CD1c-positive myeloid dendritic cell (primary cell): ENCODE measurements at regions not wholly inside any gene's neighbourhood (a gene's known extent, or its start where the extent isn't known, plus 50 kb on each side); places are given as distances from the start of the nearest gene placed in this dataset.

ENCODE experiments used
- DNase-seq: peaks from one replicate; pipeline ENCODE4 v3.0.0-alpha.2; 2016; ENCODE audit errors: extremely low spot score

DNA sequence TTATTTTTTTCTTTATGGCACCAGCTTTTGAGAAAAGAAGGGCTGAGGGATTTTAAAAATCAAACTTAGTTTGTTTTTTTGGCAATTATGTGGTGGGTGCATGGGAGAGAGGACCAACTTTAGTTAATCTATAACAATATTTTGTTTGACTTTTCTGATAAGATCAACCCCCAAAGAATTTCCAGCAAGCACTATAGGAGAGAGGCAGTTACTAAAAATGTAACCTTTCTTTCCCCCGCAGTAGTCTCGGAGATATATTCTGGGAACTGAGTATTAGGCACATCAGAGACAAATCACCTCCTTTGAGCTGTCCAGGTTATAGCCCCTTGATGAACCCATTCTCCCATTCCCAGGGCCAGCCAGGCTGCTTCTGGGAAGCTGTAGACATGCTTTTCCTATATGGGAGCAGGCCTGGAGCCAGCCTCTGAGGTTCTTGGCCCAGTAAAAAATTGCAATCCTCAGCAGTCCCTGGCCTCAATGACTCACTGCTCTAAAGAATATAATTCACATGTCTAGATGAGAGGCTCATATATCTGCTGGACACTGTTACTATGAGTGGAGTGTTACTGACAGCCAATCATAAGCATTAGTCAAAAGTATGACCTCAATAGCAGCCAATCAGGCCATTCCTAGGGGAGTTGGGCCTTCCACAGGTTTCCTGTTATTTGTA, 138.3 kb upstream of the AGBL1 start:
- DNase-seq: no peak

DNA sequence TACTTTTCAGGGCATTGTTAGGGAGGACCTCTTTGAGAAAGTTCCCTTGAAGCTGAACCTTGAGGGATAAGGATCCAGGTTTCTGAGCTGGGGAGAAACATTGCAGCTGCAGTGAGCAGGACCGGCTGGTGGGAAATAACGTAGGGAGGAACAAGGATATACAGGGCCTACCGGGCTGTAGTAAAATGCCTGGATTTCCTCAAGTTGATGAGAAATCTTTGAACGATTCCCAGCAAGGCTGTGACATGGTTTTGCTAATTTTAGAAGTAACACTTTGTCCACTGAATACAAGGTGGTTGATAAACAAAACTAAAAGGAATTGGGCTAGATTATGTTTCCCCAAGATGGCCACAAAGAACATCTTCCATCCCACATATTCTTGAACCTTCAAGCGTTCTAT, 137.0 kb upstream of the AGBL1 start:
- DNase-seq: no peak

DNA sequence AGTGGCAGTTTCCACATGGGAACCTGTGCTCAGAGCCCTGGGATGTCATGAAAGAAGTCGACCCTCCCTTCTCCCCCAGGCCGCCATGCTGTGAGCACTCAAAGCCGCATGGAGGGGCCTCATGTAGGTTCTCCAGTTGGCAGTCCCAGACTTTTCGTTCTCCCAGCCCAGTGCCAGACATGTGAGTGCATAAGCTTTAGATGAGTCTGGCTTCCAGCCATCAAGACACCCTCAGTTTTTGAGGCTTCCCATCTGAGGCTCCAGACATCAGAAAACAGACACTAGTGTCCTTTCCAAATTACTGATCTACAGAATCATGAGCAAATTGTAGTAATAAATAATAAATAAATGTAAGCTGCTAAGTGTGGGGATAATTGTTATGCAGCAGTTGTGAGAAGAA, 136.5 kb upstream of the AGBL1 start:
- DNase-seq: no peak

DNA sequence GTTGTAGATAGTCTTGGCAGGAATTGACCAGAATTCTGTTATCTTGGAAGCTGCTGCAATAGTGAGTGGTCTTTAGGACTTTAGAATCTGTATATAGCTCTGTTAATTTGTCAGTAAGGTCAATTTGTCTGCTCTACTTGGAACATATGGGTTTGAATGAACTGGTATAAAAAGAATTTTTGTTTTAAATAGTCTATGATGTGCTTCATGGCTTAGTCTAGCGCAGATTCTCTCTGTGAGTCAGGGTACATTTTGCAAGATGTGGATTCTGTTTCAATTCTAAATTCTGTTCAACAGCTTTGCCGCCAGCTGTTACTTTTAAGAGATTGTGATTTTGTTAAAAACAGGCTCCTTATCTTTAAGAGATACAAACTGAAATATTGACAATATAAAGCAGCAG, 135.9 kb upstream of the AGBL1 start:
- no peak for DNase-seq

DNA sequence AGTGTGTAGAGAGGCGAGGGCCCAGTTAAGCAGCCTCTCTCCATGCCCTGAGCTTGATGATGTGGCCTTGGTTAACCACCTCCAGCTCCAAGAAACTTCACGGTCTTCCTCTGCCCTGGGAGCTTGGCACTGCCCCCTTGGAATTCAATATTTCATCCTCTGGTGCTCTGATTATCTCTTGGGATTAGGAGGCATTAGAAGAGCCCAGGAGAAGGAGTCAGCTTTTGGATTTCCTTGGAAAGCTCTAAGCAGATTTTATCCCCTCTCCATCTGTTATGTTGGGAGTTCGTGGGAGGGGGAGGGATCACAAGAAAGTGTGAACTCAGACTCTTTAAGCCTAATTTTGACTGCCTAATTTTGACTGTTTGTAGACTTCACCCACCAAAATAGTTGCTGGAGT, 132.7 kb upstream of the AGBL1 start:
- no peak for DNase-seq

DNA sequence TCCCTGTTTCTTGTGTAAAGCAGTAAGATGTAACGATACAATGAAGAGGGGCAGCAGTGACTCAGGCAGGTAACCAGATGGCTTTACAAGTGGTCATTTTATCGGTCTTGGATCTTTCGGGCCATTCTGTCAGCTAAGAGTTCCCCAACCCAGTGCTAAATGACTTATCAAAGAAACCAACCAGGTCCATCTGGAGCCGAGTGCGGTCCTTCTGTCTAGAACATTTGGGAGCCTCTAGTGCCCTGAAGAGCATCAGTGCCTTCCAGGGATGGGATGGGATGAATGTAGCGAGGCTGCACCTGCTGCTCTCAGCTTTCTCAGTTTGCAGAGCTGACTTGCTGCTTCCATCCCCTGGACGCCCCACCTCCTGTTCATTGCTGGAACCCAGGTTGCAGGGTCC, 131.7 kb upstream of the AGBL1 start:
- DNase-seq: no peak

DNA sequence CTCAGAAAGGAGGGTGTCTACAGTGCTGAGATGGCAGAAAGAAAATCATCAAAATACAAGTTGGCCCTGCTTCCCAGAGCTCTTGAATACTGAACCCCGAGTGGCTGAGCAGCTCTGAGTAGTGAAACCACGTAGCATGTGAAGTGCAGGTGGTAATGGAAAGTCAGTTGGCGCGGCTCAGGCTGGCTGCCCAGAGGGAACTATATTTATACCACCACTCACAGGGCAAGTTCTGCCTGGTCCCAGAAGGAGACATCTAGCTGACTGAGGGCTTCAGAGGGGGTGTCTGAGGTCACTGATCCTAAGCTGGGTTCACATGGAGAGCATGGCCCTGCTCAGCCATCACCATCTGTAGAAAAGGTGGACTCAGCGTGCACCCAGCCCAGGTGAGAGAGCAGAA, 129.6 kb upstream of the AGBL1 start:
- DNase-seq: no peak

DNA sequence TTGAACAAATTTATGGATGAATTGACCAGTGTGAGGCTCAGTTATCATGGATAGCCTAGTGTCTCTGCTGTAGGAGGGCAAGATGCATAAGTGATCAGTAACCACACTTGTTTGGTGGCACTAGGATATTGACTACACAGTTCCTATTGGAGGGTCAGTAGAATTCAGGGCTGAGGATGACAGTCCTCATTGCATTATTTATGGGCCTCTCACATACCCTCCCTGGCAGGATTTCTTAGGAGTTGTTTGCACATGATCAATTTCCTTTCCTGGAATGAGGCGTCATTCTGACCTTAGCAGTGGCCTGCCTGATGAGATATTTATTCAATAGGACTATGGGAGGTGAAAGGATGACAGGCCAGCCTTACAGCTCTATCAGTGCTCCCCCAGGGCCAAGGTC, 125.1 kb upstream of the AGBL1 start:
- no peak for DNase-seq

DNA sequence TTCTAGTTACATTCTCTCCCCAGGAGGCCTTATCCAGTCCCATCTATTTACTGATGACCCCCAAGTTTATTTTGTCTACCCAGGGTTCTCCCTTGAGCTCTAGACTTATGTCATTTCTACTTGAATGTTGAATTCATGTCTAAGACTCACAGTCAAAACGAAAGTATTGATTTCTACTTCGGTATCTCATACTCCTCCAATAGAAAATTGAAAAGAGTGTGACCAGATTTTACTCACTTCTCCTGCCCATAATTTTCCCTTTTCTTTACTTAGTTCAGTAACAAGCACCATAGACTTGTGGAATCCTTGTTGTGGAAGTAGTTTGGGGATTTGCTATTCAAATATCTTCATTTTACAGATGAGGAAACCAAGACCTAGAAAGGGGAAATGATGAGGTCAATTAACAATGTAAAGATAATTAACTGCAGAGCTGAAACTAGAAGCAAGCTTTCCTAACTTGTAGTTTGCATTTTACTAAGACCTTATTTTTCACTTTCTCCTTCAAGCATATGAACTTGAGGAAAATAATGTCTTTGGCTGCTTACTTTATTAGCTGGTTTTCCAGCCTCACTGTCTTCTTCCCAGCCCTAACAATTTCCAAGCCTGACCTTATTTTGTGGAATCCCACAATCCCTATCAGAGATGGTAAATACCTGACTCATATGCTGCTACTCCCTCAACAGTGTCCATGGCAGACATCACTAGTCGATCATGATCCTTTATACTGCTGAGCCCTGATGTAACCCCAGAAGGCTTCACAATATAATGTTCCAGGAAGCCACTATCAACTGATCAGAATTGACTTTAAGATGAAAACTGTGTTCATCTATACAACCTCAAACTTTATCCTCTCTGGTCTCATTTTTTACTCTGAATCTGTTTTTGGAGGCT, 123.9 kb upstream of the AGBL1 start:
- DNase-seq: no peak

DNA sequence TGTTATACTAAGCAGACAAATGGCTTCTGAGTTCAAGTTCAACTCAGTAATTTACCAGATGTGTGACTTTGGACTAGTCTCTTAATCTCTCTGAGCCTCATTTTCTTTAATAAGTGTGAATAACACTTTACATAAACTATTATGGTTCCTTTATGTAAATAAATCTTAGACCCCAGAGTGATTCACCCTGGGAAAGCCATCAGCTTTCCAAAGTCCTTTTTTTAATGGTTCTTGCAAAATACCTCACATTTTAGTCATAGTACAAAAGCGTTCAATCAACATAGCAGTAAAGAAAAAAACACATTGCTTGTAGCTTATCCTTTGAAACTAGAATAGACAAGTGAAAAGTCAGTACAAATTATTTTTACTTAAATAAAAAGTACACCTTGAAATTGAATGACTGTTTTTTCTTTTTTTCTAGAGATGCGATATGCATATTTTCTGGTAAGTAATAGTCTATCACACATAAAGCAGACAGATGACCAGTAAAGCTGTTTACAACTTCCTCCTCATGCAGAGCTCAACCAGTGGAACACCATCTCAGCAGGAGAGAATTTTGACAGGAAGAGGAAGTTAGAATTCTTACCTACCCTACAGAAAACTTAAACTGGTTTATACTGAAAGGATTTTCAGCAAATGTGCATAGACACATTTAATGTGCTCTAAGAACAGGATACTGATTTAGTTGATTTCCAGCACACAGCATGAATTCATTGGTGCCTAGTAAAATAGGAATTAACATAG, 123.0 kb upstream of the AGBL1 start:
- DNase-seq: no peak

DNA sequence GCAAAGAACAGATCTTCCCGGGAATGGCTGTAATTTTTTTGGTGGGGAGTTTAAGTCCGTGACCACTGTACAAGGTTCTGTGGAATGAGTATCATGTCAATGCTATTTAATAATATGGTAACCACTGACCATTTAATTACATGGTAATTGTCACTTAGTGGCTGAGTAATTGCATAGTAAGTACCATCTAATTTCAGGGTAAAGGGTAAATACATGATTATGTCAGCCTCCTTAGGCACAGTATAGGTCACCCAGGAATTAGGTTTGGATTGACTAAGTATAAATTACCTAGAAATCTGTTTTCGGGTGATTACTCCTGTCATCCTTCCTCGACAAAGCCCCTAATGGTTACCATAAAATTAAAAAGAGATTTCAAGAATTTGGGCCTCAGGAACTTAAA, 120.1 kb upstream of the AGBL1 start:
- DNase-seq: no peak

DNA sequence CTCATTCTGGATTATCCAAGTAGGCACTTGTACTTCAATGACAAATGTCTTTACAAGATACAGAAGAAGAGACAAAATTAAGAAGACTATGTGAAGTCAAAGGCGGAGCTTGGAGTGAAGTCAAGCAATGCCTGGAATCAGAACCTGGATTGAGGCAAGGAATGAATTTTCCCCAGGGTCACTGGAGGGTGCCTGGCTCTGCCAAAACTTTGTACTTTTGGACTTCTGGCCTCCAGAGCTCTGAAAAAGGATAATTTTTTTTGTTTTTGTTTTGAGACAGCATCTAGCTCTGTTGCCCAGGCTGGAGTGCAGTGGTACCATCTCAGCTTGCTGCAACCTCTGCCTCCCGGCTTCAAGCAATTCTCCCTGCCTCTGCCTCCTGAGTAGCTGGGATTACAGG, 119.3 kb upstream of the AGBL1 start:
- DNase-seq: no peak

DNA sequence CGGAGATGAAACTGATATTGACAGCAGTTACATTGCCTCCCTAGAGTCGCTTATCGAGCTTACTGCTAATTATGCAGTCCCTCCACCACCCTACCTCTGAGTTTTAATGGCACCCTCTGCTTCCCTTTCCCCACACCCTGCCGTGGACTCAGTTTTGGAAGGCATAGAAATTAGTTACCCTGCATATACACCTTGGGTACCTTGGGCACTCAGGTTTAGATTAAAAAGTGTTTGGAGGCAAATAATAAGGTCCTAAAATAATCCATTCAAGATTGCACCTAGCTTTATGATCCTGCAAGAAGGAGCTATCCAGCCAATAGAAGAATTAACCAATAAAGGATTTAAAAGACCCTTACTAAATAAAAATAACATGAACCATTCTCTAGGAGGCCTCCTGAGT, 117.8 kb upstream of the AGBL1 start:
- no peak for DNase-seq

DNA sequence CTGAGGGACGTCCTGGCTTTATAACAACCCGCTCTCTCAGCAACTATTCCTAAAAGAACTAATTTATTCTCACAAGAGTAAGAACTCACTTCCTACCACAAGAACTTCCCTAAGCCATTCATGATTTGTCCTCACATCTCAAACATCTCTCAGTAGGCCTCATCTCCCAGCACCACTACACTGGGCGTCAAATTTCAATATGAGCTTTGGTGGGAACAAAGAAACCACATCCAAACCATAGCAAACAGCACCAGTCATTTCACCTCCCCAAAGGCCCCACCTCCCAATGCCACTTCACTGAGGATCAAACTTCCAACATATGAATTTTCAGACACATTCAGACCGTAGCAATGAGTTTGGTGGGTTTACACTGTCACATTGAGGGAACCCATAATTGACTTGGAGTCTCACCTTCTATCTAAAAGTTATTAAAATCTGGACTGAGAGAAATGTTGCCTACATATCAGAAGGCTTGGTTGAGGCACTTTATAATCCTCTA, 116.4 kb upstream of the AGBL1 start:
- no peak for DNase-seq

DNA sequence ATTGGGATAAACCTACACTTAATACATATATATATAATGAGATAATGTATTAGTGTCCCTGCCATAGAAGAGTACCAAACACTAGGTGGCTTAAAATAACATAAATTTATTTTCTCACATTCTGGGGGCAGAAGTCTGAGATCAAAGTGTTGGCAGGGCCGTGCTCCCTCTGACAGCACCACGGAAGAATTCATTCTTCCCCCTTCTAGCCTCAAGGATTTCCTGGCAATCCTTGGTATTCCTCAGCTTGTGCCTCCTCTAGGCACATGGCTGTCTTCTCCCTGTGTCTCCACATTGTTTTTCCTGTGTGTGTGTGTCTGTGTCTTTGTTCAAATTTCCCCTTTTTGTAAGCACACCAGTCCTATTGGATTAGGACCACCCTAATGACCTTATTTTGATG, 115.2 kb upstream of the AGBL1 start:
- no peak for DNase-seq

DNA sequence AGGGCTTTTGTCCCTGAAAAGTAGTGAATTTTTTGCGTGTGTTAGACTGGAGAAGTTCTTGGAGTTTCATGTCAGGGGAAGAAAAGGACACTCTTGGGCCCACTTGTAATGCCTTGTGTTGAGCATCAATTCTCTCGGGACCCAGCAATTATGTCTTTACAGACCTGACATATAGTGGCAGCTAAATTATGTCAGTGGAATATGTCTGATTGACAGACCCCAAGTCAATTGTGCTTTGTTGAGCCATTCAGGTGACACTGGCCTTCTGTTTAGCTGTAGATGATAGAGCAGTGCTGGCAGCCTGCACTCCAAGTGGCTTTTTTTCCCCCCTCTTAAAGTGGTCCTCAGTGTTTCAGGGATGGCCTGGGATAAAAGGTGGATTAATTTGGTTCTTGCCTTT, 112.1 kb upstream of the AGBL1 start:
- DNase-seq: no peak

DNA sequence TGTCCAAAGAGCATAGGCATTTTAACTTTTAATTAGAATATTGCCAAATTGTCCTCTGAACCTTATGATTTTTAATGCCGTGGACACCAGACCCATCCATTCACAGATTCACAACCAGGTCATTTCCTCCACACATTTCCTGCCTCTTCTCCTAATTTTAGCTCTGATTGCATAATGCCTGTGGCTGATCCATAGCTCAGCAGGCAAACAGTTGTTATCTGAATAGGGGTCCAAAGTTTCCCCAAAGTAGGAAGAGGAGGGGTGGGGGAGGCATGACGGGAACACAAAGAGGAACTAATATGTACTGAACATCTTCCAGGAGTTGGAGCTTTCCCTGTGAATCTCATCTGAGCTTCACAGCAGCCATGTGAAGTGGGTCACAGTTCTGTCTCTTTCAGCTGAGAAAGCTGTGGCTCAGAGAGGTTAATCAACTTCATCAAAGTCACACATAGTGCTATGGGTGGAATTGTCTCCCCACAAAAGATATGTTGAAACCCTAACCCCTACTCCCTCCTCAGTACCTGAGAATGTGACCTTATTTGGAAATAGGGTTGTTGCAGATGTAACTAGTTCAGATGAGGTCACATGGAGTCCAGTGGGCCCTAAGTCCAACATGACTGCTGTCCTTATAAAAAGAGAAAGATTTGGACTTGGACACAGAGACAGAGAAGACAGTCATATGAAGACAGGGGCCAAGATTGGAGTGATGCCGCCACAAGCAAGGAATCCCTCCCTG, 106.7 kb upstream of the AGBL1 start:
- DNase-seq: no peak

DNA sequence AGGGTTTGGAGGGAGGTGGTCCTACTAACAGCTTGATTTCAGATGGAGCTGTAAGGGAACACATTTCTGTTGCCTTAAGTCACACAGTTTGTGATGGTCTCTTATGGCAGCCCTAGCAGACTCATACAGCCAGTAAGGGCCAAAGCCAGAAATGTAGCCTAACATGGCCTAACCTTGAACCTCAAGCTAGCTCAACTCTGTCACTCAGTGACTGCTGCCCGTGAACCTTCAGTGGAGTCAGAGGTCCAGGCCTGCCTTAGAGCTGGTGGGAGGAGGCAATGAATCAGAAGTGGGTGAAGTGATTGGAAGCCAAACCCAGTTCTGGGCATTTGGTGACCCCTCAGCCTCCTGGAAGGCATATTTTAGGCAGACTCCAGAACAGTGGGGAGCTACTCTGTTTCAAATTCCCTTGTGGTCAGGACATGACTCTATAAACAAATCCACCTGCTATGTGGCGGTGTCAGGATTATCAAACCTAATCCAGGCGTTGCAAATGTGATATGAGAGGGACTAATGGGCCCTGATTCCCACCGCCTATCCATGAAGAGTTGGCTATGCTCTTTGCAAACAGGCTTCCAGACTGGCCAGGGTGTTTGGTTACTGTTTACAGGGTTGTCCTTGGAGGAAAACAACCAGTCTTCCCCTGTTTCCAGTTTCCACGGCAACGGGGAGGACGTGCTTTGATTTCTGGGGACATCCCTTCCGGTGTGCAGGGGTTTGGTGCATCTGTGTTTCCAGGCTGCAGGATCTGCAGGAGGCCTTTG, 105.9 kb upstream of the AGBL1 start:
- no peak for DNase-seq

DNA sequence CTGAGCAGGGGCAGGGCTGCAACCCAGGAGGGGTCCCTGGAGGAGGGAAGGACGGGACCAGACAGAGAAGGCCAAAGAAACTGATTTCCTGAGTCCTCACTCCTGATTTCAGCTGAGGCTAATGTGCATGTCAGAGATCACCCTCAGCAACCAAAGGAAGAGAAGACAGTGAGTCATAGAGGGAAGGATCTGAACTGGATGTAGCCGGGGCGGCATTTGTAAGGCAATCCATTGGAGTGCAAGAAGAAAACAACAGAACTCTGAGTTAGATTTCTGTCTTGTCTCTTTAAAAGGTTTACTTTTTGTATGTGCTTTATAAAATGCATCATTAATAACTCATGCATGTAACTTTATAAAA, 105.3 kb upstream of the AGBL1 start:
- DNase-seq: no peak

DNA sequence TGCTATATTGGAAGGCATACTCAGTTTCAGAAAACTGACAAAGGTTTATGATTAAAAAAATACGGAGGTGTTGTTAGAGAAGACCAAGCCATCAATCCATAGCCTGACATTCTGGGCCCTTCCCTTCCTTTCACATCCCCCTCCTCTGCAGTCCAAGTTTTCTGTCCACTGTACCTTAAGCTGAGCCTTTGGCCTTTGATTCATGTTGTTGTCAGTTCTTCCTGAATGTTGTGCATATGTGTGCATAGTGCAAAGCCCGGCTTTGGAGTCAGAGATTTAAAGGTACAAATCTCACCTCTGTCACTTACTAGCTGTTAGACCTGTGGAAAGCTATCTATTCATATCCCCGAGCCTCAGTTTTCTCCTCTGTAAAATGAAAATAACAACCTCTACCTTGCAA, 104.9 kb upstream of the AGBL1 start:
- no peak for DNase-seq

DNA sequence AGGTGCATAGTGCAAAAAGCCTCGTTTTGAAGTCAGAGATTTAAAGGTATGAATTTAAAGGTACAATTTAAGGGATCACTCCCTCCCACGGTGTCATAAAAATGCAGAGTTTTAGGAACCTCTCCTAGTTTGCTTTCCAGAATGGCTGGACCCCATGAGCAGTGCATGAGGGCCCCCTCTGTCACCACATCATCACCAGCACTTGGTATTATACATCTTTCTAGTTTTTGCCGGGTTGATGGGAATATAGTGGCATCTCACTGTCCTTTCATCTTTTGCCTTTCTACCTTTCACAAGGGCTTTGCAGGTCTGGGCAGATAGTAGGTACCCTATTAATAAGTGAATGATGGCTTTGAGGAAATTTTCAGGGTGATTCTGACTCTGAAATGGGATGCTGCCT, 103.6 kb upstream of the AGBL1 start:
- no peak for DNase-seq
